HEK293 (cell line): ENCODE measurements at regions not wholly inside any gene's neighbourhood (a gene's known extent, or its start where the extent isn't known, plus 50 kb on each side); places are given as distances from the start of the nearest gene placed in this dataset.

ENCODE experiments used
- CTCF ChIA-PET: fragments of 350-600 bp; formaldehyde crosslinking; extraction: SDS; loops from one replicate; lab custom pipeline; 2021; ENCODE audit warnings: antibody characterized with exemption; lab: Yijun Ruan, JAX
- POLR2A ChIA-PET: fragments of 300-600 bp; formaldehyde crosslinking; extraction: SDS; loops from one replicate; lab custom pipeline; 2020; ENCODE audit warnings: antibody characterized with exemption, inconsistent platforms; lab: Yijun Ruan, JAX
- H3K27ac ChIP-seq: fragments of 200-500 bp; sonication (Bioruptor generic); 2 replicates; pipeline ENCODE4 v1.5.1; 2014; ENCODE audit warnings: low read depth, low read length, control low read depth, inconsistent platforms; ENCODE audit errors: extremely low read depth
- H3K36me3 ChIP-seq, 2 experiments: fragments of 200-500 bp in 1 of 2; sonication (Bioruptor generic) in 1 of 2; 1 replicate in 1 of 2; 2 replicates in 1 of 2; pipeline ENCODE4 v1.5.1; 2014 to 2017; ENCODE audit warnings: inconsistent platforms in 2 of 2, low read length in 2 of 2; ENCODE audit not compliant: control insufficient read depth in 2 of 2, insufficient read depth in 1 of 2
- H3K4me1 ChIP-seq: fragments of 200-500 bp; sonication (Bioruptor generic); 2 replicates; pipeline ENCODE4 v1.5.1; 2014; ENCODE audit warnings: mild to moderate bottlenecking, low read length, inconsistent platforms; ENCODE audit not compliant: control insufficient read depth, insufficient read depth
- H3K4me3 ChIP-seq: 2 replicates; pipeline ENCODE4 v1.5.1; 2011; ENCODE audit warnings: low read depth, mild to moderate bottlenecking, control low read depth, low read length, moderate library complexity
- H3K9me3 ChIP-seq: fragments of 200-500 bp; sonication (Bioruptor generic); 2 replicates; pipeline ENCODE4 v1.5.1; 2014; ENCODE audit warnings: low read depth, low read length, inconsistent platforms; ENCODE audit not compliant: control insufficient read depth, insufficient read depth
- AEBP2 ChIP-seq: fragments of 450-650 bp; formaldehyde crosslinking; IDR thresholded peaks from 2 replicates; pipeline ENCODE4 v1.5.1; 2016; ENCODE audit warnings: missing biosample characterization, missing genetic modification characterization, borderline replicate concordance
- HOXD13 ChIP-seq: sonication (generic); formaldehyde crosslinking; IDR thresholded peaks from 2 replicates; pipeline ENCODE4 v1.8.0; 2022; ENCODE audit warnings: missing genetic modification reagents, borderline replicate concordance
- ZNF133 ChIP-seq: fragments of 450-650 bp; formaldehyde crosslinking; IDR thresholded peaks from 2 replicates; pipeline ENCODE4 v1.5.1; 2016; ENCODE audit warnings: missing biosample characterization, missing genetic modification characterization
- ZNF350 ChIP-seq: fragments of 450-650 bp; formaldehyde crosslinking; IDR thresholded peaks from 2 replicates; pipeline ENCODE4 v1.5.0; 2017; ENCODE audit warnings: missing biosample characterization, mild to moderate bottlenecking, missing genetic modification characterization
- ZNF416 ChIP-seq: fragments of 450-650 bp; formaldehyde crosslinking; IDR thresholded peaks from 2 replicates; pipeline ENCODE4 v1.5.1; 2016; ENCODE audit warnings: missing biosample characterization, missing genetic modification characterization
- ZNF555 ChIP-seq: fragments of 450-650 bp; formaldehyde crosslinking; conservative IDR thresholded peaks from 2 replicates; pipeline ENCODE4 v1.5.1; 2017; ENCODE audit warnings: missing biosample characterization, mild to moderate bottlenecking, missing genetic modification characterization, inconsistent platforms
- ZNF558 ChIP-seq: fragments of 450-650 bp; formaldehyde crosslinking; IDR thresholded peaks from 2 replicates; pipeline ENCODE4 v1.5.1; 2016; ENCODE audit warnings: missing biosample characterization, missing genetic modification characterization
- ZNF585B ChIP-seq: fragments of 450-650 bp; formaldehyde crosslinking; IDR thresholded peaks from 2 replicates; pipeline ENCODE4 v1.5.1; 2016; ENCODE audit warnings: missing biosample characterization, missing genetic modification characterization
- ZNF692 ChIP-seq: fragments of 450-650 bp; formaldehyde crosslinking; IDR thresholded peaks from 2 replicates; pipeline ENCODE4 v1.5.1; 2016; ENCODE audit warnings: missing biosample characterization, missing genetic modification characterization
- ZNF776 ChIP-seq: fragments of 450-650 bp; formaldehyde crosslinking; IDR thresholded peaks from 2 replicates; pipeline ENCODE4 v1.5.0; 2017; ENCODE audit warnings: missing biosample characterization, missing genetic modification characterization, borderline replicate concordance
- ZNF785 ChIP-seq: fragments of 450-650 bp; formaldehyde crosslinking; IDR thresholded peaks from 2 replicates; pipeline ENCODE4 v1.5.1; 2016; ENCODE audit warnings: missing biosample characterization, missing genetic modification characterization
- ZNF792 ChIP-seq: fragments of 450-650 bp; formaldehyde crosslinking; IDR thresholded peaks from 2 replicates; pipeline ENCODE4 v1.5.1; 2016; ENCODE audit warnings: missing biosample characterization, missing genetic modification characterization
- TF ChIP-seq, protein P1 (sequence below): fragments of 450-650 bp; formaldehyde crosslinking; IDR thresholded peaks from 2 replicates; pipeline ENCODE4 v1.5.1; 2016; ENCODE audit warnings: missing biosample characterization, missing genetic modification characterization, low read depth
- TF ChIP-seq, protein P2 (sequence below): fragments of 450-650 bp; formaldehyde crosslinking; IDR thresholded peaks from 2 replicates; pipeline ENCODE4 v1.5.1; 2017; ENCODE audit warnings: missing biosample characterization, missing genetic modification characterization
- TF ChIP-seq, protein P3 (sequence below): fragments of 450-650 bp; formaldehyde crosslinking; IDR thresholded peaks from 2 replicates; pipeline ENCODE4 v1.5.1; 2016; ENCODE audit warnings: missing biosample characterization, missing genetic modification characterization
- TF ChIP-seq, protein P4 (sequence below): fragments of 450-650 bp; formaldehyde crosslinking; IDR thresholded peaks from 2 replicates; pipeline ENCODE4 v1.5.1; 2016; ENCODE audit warnings: missing biosample characterization, missing genetic modification characterization

DNA sequence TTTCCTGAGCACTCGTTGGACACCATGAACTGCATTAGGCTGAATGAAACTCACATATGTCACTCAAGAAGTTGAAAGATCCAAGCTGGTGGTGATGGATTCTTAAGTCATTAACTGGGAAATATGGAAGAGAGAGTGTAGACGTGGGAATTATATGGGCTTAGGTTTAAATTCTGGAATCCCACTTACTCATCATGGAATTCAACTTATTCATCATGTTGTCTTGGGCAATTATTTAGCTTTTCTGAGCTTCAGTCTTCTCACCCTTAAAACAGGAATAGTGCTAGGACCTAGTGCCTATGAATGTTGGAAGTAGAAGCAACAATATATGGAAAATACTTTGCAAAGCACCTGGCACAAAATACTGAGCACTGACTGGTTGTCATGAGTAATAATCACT lies 292.4 kb upstream of the TBX3 start (continued):
- TF ChIP-seq ZNF692 (tag by site-specific recombination) (no peak), ZNF555 (tag by site-specific recombination) (no peak), ZNF558 (tag by site-specific recombination) (no peak), ZNF133 (no peak), ZNF792 (tag by site-specific recombination) (no peak), ZNF585B (tag by site-specific recombination) (no peak), ZNF776 (tag by site-specific recombination) (no peak)
- TF ChIP-seq, protein P1, sequence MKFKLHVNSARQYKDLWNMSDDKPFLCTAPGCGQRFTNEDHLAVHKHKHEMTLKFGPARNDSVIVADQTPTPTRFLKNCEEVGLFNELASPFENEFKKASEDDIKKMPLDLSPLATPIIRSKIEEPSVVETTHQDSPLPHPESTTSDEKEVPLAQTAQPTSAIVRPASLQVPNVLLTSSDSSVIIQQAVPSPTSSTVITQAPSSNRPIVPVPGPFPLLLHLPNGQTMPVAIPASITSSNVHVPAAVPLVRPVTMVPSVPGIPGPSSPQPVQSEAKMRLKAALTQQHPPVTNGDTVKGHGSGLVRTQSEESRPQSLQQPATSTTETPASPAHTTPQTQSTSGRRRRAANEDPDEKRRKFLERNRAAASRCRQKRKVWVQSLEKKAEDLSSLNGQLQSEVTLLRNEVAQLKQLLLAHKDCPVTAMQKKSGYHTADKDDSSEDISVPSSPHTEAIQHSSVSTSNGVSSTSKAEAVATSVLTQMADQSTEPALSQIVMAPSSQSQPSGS (tag by site-specific recombination) = no peak
- TF ChIP-seq, protein P2, sequence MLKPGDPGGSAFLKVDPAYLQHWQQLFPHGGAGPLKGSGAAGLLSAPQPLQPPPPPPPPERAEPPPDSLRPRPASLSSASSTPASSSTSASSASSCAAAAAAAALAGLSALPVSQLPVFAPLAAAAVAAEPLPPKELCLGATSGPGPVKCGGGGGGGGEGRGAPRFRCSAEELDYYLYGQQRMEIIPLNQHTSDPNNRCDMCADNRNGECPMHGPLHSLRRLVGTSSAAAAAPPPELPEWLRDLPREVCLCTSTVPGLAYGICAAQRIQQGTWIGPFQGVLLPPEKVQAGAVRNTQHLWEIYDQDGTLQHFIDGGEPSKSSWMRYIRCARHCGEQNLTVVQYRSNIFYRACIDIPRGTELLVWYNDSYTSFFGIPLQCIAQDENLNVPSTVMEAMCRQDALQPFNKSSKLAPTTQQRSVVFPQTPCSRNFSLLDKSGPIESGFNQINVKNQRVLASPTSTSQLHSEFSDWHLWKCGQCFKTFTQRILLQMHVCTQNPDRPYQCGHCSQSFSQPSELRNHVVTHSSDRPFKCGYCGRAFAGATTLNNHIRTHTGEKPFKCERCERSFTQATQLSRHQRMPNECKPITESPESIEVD (tag by site-specific recombination) = no peak
- TF ChIP-seq, protein P3, sequence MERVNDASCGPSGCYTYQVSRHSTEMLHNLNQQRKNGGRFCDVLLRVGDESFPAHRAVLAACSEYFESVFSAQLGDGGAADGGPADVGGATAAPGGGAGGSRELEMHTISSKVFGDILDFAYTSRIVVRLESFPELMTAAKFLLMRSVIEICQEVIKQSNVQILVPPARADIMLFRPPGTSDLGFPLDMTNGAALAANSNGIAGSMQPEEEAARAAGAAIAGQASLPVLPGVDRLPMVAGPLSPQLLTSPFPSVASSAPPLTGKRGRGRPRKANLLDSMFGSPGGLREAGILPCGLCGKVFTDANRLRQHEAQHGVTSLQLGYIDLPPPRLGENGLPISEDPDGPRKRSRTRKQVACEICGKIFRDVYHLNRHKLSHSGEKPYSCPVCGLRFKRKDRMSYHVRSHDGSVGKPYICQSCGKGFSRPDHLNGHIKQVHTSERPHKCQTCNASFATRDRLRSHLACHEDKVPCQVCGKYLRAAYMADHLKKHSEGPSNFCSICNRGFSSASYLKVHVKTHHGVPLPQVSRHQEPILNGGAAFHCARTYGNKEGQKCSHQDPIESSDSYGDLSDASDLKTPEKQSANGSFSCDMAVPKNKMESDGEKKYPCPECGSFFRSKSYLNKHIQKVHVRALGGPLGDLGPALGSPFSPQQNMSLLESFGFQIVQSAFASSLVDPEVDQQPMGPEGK (tag by site-specific recombination) = no peak
- TF ChIP-seq, protein P4, sequence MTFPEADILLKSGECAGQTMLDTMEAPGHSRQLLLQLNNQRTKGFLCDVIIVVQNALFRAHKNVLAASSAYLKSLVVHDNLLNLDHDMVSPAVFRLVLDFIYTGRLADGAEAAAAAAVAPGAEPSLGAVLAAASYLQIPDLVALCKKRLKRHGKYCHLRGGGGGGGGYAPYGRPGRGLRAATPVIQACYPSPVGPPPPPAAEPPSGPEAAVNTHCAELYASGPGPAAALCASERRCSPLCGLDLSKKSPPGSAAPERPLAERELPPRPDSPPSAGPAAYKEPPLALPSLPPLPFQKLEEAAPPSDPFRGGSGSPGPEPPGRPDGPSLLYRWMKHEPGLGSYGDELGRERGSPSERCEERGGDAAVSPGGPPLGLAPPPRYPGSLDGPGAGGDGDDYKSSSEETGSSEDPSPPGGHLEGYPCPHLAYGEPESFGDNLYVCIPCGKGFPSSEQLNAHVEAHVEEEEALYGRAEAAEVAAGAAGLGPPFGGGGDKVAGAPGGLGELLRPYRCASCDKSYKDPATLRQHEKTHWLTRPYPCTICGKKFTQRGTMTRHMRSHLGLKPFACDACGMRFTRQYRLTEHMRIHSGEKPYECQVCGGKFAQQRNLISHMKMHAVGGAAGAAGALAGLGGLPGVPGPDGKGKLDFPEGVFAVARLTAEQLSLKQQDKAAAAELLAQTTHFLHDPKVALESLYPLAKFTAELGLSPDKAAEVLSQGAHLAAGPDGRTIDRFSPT = no peak
- TF ChIP-seq, all 188 proteins: peak for 0

DNA sequence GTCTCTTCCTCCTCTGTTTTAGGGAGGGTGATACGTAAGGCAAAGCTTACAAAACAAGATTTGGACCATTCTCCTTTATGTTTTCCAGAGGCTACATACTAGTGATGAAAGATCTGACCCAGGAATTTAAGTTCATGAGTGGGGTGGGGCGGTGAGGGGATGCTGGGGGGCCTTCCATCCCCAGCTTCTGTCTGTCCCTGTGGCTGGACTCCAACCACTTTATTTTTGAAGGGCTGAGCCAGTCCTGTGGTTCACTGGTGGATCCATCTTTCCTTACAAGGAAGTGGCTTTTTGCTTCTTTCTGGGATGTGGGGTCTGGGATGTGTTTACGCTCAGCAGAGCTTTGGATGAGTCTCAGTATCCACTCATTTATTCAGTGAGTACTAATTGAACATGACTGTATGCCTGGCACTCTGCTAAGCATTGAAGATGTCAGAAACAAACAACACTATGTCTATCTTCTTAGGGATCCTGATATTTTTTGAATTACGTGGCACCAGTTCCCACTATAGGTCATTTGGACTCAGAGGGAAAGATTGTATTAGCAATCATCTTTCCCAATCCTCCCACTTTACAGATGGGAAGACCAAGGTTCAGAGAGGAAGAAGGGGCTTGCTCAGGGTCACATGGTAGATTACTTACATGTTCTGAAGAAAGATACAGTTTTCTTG lies 291.8 kb upstream of the TBX3 start:
- ChIA-PET CTCF (no interaction called here), POLR2A (no interaction called here)
- no peak overlapping the region for H3K27ac ChIP-seq
- H3K36me3 ChIP-seq = no peaks in the 10 kb centered on the region
- TF ChIP-seq ZNF350 (tag by site-specific recombination) (no peak), ZNF785 (tag by site-specific recombination) (no peak), AEBP2 (no peak), ZNF416 (no peak), ZNF776 (tag by site-specific recombination) (no peak), HOXD13 (CRISPR knock-in tag) (no peak)
- TF ChIP-seq, protein P2 (tag by site-specific recombination) = no peak
- H3K4me3 ChIP-seq = no peak overlapping the region
- H3K9me3 ChIP-seq = no peaks in the 10 kb centered on the region
- H3K4me1 ChIP-seq = no peaks in the 10 kb centered on the region
